ENCODE measurements at regions not wholly inside any gene's neighbourhood (a gene's known extent, or its start where the extent isn't known, plus 50 kb on each side); places are given as distances from the start of the nearest gene placed in this dataset.

- DNase-seq = no peak
Measured at GRCh38 chr5:124466011-124466410, 280.4 kb downstream of the ZNF608 start.

- DNase-seq = no peak
Measured at GRCh38 chr5:124463851-124464250, 282.6 kb downstream of the ZNF608 start.

DNA sequence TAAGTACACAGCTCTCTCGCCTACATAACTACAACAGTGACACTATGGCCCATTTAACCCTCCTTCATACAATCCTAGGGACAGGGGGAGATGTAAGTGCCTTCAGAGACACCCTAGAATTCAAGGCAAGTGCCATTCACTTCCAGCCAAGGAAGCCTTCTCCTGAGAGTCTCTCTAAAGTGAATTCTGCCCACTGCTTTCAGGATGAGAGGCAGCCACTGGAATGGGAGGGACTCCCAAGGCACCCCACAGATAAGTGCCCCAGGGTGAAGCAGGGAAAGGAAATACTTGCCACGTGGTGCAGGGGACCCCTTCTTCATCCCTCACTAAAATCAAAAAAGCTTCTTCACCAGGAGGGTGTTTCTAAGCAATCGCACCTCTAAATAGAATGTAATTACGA lies 283.7 kb downstream of the ZNF608 start:
- no peak for DNase-seq

- no peak for DNase-seq
Measured at GRCh38 chr5:124461941-124462340, 284.5 kb downstream of the ZNF608 start.

DNA sequence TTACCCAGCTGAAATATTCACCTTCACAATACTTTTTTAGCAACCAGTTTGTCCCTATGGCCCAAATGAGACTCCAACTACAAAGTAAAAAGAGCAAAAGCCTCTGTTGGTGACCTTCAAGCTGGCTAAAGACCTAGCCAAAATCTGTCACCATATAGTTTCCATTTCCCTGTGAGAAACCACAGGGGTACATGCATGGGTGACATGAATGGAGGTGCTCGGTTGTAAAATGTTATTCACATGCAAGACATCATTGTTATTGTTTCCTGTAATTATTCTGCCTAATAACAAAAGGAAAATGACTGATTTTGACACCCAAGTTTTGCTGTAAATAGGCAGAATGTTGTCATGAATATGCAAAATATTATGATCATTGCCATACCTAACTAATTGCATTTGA lies 285.3 kb downstream of the ZNF608 start:
- DNase-seq = no peak

DNA sequence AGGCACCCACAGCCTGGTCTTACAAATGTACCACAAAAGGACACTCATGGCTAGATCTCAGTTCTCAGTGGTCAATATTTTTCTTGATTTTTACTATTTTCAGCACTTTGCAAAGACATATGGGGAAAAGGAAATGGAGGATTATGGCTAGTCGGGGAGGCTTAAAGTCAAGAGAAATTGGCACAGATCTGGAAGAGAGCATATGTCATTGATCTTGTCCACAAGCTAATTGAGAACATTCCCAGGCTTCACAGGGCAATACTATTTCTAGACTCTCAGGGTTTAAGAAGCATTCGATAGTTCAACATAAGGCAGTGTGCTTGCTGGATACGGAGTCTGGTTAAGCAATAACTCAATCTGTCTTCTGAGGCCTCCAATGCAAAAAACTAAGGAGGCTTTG lies 285.8 kb downstream of the ZNF608 start:
- no peak for DNase-seq

DNA sequence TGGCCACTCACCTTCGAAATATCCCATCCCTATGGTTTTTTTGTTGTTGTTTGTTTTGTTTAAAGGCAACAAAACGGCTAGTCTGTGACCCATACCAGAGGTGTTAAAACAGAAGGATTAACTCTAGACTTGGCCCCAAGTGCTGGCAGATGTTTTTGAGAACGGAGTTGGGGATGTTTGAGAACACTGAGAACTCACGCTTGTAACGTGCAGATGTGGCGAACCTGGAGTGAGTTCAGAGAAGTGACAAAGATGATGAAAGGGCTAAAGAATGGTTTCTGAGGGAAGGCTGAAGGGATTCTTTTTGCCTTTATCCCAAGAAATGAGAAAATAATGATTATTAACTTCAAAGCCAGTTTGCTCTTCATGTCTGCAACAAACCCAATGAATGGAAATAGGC lies 286.5 kb downstream of the ZNF608 start:
- DNase-seq = peak; percentile 53 to 65

- DNase-seq = no peak
Measured at GRCh38 chr5:124457901-124458300, 288.5 kb downstream of the ZNF608 start.

GRCh38 chr5:124457101-124457500 lies 289.3 kb downstream of the ZNF608 start:
- no peak for DNase-seq

DNA sequence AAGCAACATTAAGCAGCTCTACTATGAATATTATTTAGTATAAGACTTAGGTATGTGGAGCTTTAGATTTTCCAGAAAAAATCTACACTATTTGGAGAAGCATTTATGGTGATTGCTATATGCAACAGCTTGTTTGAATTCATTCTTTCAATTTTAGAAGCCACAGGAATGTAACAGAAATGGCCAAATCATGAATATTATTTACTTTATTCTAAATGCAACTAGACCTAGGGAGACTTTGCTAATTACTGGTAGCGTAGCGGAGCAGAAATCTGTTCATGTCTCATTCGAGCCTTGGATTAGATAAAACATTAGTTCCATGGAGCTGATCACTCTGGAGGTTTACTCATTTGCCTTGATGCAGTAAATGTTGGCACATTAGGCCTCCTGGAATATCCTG lies 290.2 kb downstream of the ZNF608 start:
- no peak for DNase-seq

DNA sequence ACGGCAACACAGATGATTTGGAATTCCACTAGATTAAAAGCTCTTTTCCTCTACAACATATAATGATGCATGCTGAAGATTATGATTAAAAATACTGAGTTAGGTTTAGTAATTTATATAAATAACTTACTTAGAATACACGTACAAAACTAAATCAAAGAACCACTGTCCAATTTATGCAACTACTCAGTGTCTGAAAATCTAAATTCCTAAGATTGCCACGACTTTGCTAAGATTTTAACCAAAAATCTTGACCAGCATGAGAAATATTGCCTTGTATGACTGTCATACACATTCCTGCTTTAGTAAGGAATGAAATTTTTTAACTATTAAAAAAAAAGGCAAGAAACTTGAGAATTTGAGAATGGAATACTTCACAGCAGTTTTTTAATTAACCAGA lies 292.4 kb downstream of the ZNF608 start:
- DNase-seq = no peak

GRCh38 chr5:124453221-124454051 lies 293.0 kb downstream of the ZNF608 start:
- no peak for DNase-seq

DNA sequence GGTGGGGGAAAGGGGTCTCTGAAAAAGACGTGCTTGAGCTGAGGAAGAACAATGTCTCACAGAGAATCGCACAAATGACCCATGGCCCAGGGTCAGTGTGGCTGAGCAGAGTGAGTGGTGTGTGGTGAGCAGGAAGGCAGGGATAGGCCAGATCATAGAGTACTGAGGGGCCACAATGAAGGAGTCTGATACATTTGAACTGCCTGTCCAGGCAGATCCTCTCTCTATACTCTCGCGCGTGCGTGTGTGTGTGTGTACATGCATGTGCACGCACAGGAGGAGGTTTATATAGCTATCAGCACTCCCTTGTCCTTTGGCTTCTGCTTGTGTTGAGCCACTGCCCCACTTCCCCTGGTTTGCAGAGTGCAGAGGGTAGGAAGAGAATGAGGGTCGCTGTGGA lies 294.0 kb downstream of the ZNF608 start:
- DNase-seq = no peak

GRCh38 chr5:124451721-124452383 lies 294.6 kb downstream of the ZNF608 start:
- no peak for DNase-seq

GRCh38 chr5:124446120-124446519 lies 300.3 kb downstream of the ZNF608 start:
- DNase-seq = no peak

- DNase-seq = no peak
Measured at GRCh38 chr5:124445070-124445619, 301.3 kb downstream of the ZNF608 start.

DNA sequence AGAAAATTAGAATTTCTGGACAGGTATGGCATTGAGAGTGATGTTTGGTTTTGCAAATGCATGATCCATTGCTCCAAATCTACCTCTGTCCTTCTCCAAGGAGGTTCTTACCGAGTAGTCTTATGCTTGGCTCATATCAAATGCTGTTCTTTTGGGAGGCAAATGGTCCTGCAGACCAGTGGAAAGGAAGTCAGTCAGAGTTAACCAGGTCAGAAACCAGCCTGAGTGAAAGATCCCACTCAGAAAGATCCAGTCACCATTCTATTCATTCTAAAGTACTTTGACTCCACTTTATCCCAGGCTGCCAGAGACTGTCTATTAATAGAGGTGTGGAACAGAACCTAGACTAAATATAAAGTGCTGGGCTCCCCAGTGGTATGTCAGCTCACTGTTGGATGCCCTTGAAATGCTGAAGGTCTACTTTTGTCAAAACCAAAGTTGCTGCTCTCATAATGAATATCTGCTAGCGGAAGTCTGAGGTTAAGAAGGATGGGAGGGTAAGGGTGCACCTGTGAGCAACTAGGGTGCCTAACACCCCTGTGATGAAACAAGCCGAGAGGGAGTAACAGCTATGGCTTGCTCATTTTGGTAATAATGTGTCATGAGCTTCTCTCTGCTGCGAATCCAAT lies 302.2 kb downstream of the ZNF608 start:
- no peak for DNase-seq

DNA sequence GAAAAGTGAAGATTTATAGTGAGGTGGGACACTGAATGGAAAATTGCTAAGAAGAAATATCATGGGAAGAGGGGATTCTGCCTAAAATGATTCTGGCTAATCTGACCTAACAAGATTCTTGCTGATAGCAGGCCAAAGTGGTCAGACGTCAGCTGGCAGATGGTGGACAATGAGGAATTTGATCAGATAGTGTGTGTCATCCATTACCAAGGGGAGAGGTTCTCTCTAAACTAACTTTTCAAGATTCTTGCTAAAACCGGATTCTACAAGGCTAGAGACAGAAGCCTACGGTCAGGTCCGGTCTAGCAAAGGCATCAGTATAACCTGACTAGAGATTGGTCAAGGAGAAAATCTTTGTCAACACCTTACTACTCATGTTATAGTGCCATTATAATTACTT lies 306.0 kb downstream of the ZNF608 start:
- DNase-seq = no peak

GRCh38 chr5:124439609-124440008 lies 306.8 kb downstream of the ZNF608 start:
- no peak for DNase-seq

- DNase-seq = no peak
Measured at GRCh38 chr5:124438903-124439281, 307.5 kb downstream of the ZNF608 start.

DNA sequence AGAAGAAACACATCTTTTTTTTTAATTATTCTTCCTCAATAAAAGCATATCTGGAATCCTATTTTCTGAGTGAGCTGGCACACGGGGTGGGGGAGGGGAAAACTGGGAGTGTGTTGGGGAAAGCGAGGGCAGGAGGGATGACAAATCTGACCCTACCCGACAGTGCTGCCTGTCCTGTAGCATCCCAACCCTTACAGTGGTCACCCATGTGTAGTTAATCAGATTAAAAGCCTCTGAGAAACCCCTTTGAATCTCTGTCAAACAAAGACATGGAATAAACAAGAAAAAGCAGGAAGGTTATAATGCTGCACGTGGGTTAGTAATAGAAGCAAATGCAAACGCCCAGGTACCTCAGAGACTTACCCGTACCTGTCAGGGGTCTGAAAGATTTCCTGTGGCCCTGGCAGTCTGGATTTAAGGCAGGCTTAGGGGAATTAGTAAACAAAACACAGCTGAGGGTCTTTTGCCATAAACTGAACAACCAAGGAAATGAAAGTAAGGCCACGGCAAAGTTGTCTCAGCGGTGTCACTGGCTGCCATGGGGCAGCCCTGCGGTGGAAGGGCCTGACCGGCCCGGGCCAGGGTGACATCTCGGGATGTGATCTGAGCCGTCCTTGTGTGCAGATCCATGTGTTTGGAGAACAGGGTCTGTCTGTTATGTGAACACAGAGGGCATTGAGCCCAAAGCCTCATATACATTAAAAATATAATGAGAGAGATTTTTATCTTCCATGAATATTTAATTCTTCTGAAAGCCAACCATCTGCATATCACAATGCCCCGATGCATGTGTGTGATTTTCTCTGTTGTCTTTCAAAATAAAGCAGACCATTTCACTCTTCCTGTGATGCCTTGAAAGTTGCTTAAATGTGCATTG lies 308.2 kb downstream of the ZNF608 start:
- DNase-seq = no peak

GRCh38 chr5:124436294-124436693 lies 310.1 kb downstream of the ZNF608 start:
- DNase-seq = no peak
